Heart left ventricle (tissue), 13 donors: ENCODE measurements at regions not wholly inside any gene's neighbourhood (a gene's known extent, or its start where the extent isn't known, plus 50 kb on each side); places are given as distances from the start of the nearest gene placed in this dataset.

Experiments used
- CTCF ChIP-seq, 12 donors: fragments of 200-600 bp; sonication (generic) in 4 of 12; IDR thresholded peaks; one replicate each; pipeline versions ENCODE4 v1.5.0 to v1.8.0; 2018 to 2022; ENCODE audit warnings: antibody characterized with exemption in 12 of 12, mild to moderate bottlenecking in 5 of 12
- POLR2A ChIP-seq, 2 donors: fragments of 450-650 bp; IDR thresholded peaks; one replicate each; pipeline ENCODE4 v1.6.1; 2017; ENCODE audit warnings: antibody characterized with exemption in 2 of 2, mild to moderate bottlenecking in 2 of 2, moderate library complexity in 2 of 2
- donor health status: ischemic (EF 13 %, LVEDD 7.1; RV severe dilation, severe dysfunction).
- donor health status: DM: no; HTN: yes; CAD: no.
- donor health status: DM: no; HTN: no; CAD: no.
- donor health status: ischemic (EF 25% LVEDD 6.9; RV normal size, moderate dysfunction).
- donor health status: ischemic (EF 25% LVEDD 5.7; RV mildly dilated, moderate dysfunction).
- donor health status: ischemic (EF 35%, LVEDD 5.7; RV mildly dilated, moderate dysfunction).
- donor health status: nonischemic (EF 11% LVEDD 7.7; RV severe dilation, severe dysfunction).
- donor health status: DM: yes; HTN: yes; CAD: no.
- donor health status: PGD.
- donor health status: ischemic (EF 29% LVEDD 5.4; RV normal size, mild dysfunction).
- donor health status: nonischemic (EF 23%, LVEDD 6.1; RV moderate dilation, normal function).

GRCh38 chr5:69011910-69012309, 81.9 kb upstream of the SLC30A5 start:
- TF ChIP-seq POLR2A (IDR thresholded peaks at IDR 0.05) (no peak), CTCF (IDR thresholded peaks at IDR 0.05) (no peak)
